GM12878 (cell line): ENCODE measurements at regions not wholly inside any gene's neighbourhood (a gene's known extent, or its start where the extent isn't known, plus 50 kb on each side); places are given as distances from the start of the nearest gene placed in this dataset.

Experiments used
- ATAC-seq: fragments of 200-7000 bp; cut with Tn5 transposase; 3 replicates; pipeline ENCODE4 v1.9.1; 2020; ENCODE audit warnings: mild to moderate bottlenecking, moderate library complexity
- BruUV-seq: library from RNA; stranded (reverse); fragments of 400-500 nt; replicated peaks from 2 replicates; lab custom pipeline; 2021; lab: Mats Ljungman, UMichigan
- CTCF ChIA-PET: fragments of 300-600 bp; sonication (Branson Sonifier 250); formaldehyde crosslinking; extraction: SDS; loops from one replicate; lab custom pipeline; 2021; ENCODE audit warnings: inconsistent platforms; lab: Yijun Ruan, JAX
- POLR2A ChIA-PET: fragments of 350-600 bp; formaldehyde crosslinking; extraction: SDS; loops from one replicate; lab custom pipeline; 2021; ENCODE audit warnings: inconsistent platforms; lab: Charles Lee
- RAD21 ChIA-PET: fragments of 300-600 bp; sonication (Branson Sonifier 250); formaldehyde crosslinking; loops from one replicate; lab custom pipeline; 2023; ENCODE audit warnings: antibody characterized with exemption; ENCODE audit not compliant: unreplicated experiment; lab: Charles Lee
- SMC1A ChIA-PET: fragments of 300-600 bp; sonication (Branson Sonifier 250); formaldehyde crosslinking; loops from one replicate; lab custom pipeline; 2023; ENCODE audit not compliant: unreplicated experiment, uncharacterized antibody; lab: Charles Lee
- DNase-seq: peaks from one replicate; pipeline ENCODE4 v3.0.0-alpha.2; 2011; ENCODE audit warnings: low read depth, low spot score
- FAIRE-seq: peaks from 3 replicates; lab custom pipeline; 2011; peaks lifted over from hg19 to GRCh38; lab: Jason Lieb, UNC
- H2AFZ ChIP-seq: 2 replicates; pipeline ENCODE4 v1.6.0; 2011; ENCODE audit warnings: low read depth, low read length, control low read depth; ENCODE audit not compliant: control insufficient read depth
- H3K27ac ChIP-seq: 2 replicates; pipeline ENCODE4 v1.5.1; 2011; ENCODE audit warnings: control low read depth; ENCODE audit not compliant: control insufficient read depth, insufficient read depth
- H3K27me3 ChIP-seq, 2 experiments: replicated peaks in 1 of 2; 2 replicates each; pipeline versions ENCODE4 v1.6.0 to v1.6.1; 2011; ENCODE audit warnings: low read length in 1 of 2; ENCODE audit not compliant: control insufficient read depth in 2 of 2, insufficient read depth in 2 of 2
- H3K36me3 ChIP-seq, 2 experiments: 2 replicates each; pipeline ENCODE4 v1.5.1; 2011; ENCODE audit warnings: low read length in 1 of 2; ENCODE audit not compliant: control insufficient read depth in 2 of 2, insufficient read depth in 2 of 2
- H3K4me1 ChIP-seq: 2 replicates; pipeline ENCODE4 v1.6.1; 2011; ENCODE audit warnings: mild to moderate bottlenecking, low read length, moderate library complexity, mixed read lengths; ENCODE audit not compliant: control insufficient read depth, insufficient read depth
- H3K4me2 ChIP-seq: 2 replicates; pipeline ENCODE4 v1.6.0; 2011; ENCODE audit warnings: control low read depth; ENCODE audit not compliant: control insufficient read depth, insufficient read depth
- H3K4me3 ChIP-seq: fragments of 200-600 bp; sonication (generic); 2 replicates; pipeline ENCODE4 v1.5.1; 2016
- H3K79me2 ChIP-seq: 2 replicates; pipeline ENCODE4 v1.6.0; 2011; ENCODE audit warnings: low read length; ENCODE audit not compliant: control insufficient read depth, insufficient read depth
- H3K9ac ChIP-seq: 2 replicates; pipeline ENCODE4 v1.8.0; 2011; ENCODE audit warnings: low read length, control low read depth, mixed read lengths; ENCODE audit not compliant: control insufficient read depth, insufficient read depth
- H3K9me3 ChIP-seq: replicated peaks from 3 replicates; pipeline ENCODE4 v1.5.1; 2011; ENCODE audit warnings: mild to moderate bottlenecking, low read length; ENCODE audit not compliant: control insufficient read depth, insufficient read depth
- H4K20me1 ChIP-seq: 2 replicates; pipeline ENCODE4 v1.6.0; 2011; ENCODE audit not compliant: control insufficient read depth, insufficient read depth
- BMI1 ChIP-seq: fragments of 450-650 bp; IDR thresholded peaks from 2 replicates; pipeline ENCODE4 v1.6.1; 2016; ENCODE audit warnings: mild to moderate bottlenecking, moderate library complexity, borderline replicate concordance
- CREM ChIP-seq: IDR thresholded peaks from 2 replicates; pipeline ENCODE4 v1.6.1; 2014; ENCODE audit warnings: antibody characterized with exemption, low read depth
- HDAC2 ChIP-seq: fragments of 200-600 bp; sonication (generic); IDR thresholded peaks from 2 replicates; pipeline ENCODE4 v1.6.1; 2017
- KLF5 ChIP-seq: fragments of 450-650 bp; IDR thresholded peaks from 2 replicates; pipeline ENCODE4 v1.6.1; 2014; ENCODE audit warnings: mild to moderate bottlenecking; ENCODE audit not compliant: partially characterized antibody
- NBN ChIP-seq: fragments of 450-650 bp; IDR thresholded peaks from 2 replicates; pipeline ENCODE4 v1.6.1; 2016
- NFXL1 ChIP-seq: fragments of 450-650 bp; IDR thresholded peaks from 2 replicates; pipeline ENCODE4 v1.6.1; 2017; ENCODE audit warnings: antibody characterized with exemption, mild to moderate bottlenecking, borderline replicate concordance
- POU2F2 ChIP-seq: IDR thresholded peaks from 3 replicates; pipeline ENCODE4 v1.6.1; 2011; ENCODE audit warnings: low read depth, mild to moderate bottlenecking, low read length, borderline replicate concordance
- WGBS: methylation state at CpG from one replicate; pipeline ENCODE4 v1.1.6; 2016; ENCODE audit warnings: low lambda C conversion rate; ENCODE audit not compliant: insufficient replicate concordance, insufficient coverage; ENCODE audit errors: missing lambda C conversion rate; 5-methylcytosine and 5-hydroxymethylcytosine counted together
- in situ Hi-C: fragments of 300-500 bp; cut with MboI; formaldehyde crosslinking; loops from 9 replicates; pipeline ENCODE4 v1.14.3; 2018; ENCODE audit warnings: mixed read lengths
- intact Hi-C: fragments of 100-400 bp; cut with micrococcal nuclease; formaldehyde crosslinking; loops from one replicate; pipeline ENCODE4 v1.14.2; 2022; ENCODE audit not compliant: unreplicated experiment
- TF ChIP-seq, protein P1 (sequence below): IDR thresholded peaks from 2 replicates; pipeline ENCODE4 v1.6.1; 2011; ENCODE audit warnings: borderline replicate concordance, low read depth, mild to moderate bottlenecking, moderate library complexity, mixed read lengths, low read length; ENCODE audit not compliant: insufficient read depth; ENCODE audit errors: extremely low read length
- TF ChIP-seq, protein P2 (sequence below): fragments of 450-650 bp; IDR thresholded peaks from 2 replicates; pipeline ENCODE4 v1.6.1; 2017; ENCODE audit warnings: antibody characterized with exemption, mild to moderate bottlenecking, moderate library complexity
- TF ChIP-seq, protein P3 (sequence below): fragments of 150-350 bp; IDR thresholded peaks from 2 replicates; pipeline ENCODE4 v1.6.1; 2016; ENCODE audit warnings: low read depth, low read length
- TF ChIP-seq, protein P4 (sequence below): fragments of 450-650 bp; IDR thresholded peaks from 2 replicates; pipeline ENCODE4 v1.6.1; 2016; ENCODE audit warnings: mild to moderate bottlenecking, moderate library complexity, borderline replicate concordance

DNA sequence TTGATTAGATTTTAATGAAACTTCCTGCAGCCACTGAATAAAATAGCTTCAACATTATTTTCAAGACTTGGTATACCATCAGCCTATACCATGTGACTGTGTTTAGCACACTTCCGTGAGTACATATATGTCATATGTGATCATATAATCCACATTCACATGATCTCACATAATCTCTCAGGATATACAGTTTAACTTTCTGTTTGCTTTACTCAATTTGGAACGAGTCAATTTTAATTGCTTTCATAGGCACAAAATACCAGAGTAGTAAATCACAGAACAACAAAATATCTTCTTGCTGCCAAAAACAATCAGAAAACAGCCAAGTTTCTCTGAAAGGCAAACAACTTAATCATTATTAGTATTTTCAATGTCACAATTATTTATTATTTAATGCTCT is 731.1 kb upstream of the DIAPH2 start:
- Histone ChIP-seq H3K4me1 (no peaks in the 10 kb centered on the region), H3K9ac (no peak overlapping the region), H4K20me1 (no peaks in the 10 kb centered on the region), H3K4me2 (no peak overlapping the region), H2AFZ (no peak overlapping the region), H3K27ac (no peak overlapping the region), H3K79me2 (no peaks in the 10 kb centered on the region), H3K9me3 (no peaks in the 10 kb centered on the region), H3K27me3 (no peaks in the 10 kb centered on the region), H3K4me3 (no peak overlapping the region), H3K36me3 (no peaks in the 10 kb centered on the region)
- TF ChIP-seq, protein P1, sequence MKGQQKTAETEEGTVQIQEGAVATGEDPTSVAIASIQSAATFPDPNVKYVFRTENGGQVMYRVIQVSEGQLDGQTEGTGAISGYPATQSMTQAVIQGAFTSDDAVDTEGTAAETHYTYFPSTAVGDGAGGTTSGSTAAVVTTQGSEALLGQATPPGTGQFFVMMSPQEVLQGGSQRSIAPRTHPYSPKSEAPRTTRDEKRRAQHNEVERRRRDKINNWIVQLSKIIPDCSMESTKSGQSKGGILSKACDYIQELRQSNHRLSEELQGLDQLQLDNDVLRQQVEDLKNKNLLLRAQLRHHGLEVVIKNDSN, result no peak
- TF ChIP-seq, protein P2, sequence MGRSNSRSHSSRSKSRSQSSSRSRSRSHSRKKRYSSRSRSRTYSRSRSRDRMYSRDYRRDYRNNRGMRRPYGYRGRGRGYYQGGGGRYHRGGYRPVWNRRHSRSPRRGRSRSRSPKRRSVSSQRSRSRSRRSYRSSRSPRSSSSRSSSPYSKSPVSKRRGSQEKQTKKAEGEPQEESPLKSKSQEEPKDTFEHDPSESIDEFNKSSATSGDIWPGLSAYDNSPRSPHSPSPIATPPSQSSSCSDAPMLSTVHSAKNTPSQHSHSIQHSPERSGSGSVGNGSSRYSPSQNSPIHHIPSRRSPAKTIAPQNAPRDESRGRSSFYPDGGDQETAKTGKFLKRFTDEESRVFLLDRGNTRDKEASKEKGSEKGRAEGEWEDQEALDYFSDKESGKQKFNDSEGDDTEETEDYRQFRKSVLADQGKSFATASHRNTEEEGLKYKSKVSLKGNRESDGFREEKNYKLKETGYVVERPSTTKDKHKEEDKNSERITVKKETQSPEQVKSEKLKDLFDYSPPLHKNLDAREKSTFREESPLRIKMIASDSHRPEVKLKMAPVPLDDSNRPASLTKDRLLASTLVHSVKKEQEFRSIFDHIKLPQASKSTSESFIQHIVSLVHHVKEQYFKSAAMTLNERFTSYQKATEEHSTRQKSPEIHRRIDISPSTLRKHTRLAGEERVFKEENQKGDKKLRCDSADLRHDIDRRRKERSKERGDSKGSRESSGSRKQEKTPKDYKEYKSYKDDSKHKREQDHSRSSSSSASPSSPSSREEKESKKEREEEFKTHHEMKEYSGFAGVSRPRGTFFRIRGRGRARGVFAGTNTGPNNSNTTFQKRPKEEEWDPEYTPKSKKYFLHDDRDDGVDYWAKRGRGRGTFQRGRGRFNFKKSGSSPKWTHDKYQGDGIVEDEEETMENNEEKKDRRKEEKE, result no peak
- TF ChIP-seq NFXL1 (no peak), HDAC2 (no peak), POU2F2 (no peak), KLF5 (no peak), CREM (no peak), BMI1 (no peak), NBN (no peak)
- TF ChIP-seq, protein P3, sequence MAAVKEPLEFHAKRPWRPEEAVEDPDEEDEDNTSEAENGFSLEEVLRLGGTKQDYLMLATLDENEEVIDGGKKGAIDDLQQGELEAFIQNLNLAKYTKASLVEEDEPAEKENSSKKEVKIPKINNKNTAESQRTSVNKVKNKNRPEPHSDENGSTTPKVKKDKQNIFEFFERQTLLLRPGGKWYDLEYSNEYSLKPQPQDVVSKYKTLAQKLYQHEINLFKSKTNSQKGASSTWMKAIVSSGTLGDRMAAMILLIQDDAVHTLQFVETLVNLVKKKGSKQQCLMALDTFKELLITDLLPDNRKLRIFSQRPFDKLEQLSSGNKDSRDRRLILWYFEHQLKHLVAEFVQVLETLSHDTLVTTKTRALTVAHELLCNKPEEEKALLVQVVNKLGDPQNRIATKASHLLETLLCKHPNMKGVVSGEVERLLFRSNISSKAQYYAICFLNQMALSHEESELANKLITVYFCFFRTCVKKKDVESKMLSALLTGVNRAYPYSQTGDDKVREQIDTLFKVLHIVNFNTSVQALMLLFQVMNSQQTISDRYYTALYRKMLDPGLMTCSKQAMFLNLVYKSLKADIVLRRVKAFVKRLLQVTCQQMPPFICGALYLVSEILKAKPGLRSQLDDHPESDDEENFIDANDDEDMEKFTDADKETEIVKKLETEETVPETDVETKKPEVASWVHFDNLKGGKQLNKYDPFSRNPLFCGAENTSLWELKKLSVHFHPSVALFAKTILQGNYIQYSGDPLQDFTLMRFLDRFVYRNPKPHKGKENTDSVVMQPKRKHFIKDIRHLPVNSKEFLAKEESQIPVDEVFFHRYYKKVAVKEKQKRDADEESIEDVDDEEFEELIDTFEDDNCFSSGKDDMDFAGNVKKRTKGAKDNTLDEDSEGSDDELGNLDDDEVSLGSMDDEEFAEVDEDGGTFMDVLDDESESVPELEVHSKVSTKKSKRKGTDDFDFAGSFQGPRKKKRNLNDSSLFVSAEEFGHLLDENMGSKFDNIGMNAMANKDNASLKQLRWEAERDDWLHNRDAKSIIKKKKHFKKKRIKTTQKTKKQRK, result no peak
- TF ChIP-seq, protein P4, sequence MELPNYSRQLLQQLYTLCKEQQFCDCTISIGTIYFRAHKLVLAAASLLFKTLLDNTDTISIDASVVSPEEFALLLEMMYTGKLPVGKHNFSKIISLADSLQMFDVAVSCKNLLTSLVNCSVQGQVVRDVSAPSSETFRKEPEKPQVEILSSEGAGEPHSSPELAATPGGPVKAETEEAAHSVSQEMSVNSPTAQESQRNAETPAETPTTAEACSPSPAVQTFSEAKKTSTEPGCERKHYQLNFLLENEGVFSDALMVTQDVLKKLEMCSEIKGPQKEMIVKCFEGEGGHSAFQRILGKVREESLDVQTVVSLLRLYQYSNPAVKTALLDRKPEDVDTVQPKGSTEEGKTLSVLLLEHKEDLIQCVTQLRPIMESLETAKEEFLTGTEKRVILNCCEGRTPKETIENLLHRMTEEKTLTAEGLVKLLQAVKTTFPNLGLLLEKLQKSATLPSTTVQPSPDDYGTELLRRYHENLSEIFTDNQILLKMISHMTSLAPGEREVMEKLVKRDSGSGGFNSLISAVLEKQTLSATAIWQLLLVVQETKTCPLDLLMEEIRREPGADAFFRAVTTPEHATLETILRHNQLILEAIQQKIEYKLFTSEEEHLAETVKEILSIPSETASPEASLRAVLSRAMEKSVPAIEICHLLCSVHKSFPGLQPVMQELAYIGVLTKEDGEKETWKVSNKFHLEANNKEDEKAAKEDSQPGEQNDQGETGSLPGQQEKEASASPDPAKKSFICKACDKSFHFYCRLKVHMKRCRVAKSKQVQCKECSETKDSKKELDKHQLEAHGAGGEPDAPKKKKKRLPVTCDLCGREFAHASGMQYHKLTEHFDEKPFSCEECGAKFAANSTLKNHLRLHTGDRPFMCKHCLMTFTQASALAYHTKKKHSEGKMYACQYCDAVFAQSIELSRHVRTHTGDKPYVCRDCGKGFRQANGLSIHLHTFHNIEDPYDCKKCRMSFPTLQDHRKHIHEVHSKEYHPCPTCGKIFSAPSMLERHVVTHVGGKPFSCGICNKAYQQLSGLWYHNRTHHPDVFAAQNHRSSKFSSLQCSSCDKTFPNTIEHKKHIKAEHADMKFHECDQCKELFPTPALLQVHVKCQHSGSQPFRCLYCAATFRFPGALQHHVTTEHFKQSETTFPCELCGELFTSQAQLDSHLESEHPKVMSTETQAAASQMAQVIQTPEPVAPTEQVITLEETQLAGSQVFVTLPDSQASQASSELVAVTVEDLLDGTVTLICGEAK, result no peak
- ChIA-PET RAD21 (no interaction called here), POLR2A (no interaction called here), SMC1A (no interaction called here), CTCF (no interaction called here)
- intact Hi-C loops (no loop called here), in situ Hi-C loops (no loop called here)
- DNase-seq, result no peak
- no TSS peak for BruUV-seq
- no peak for FAIRE-seq
- WGBS, result 44% methylated on average over 2 of the region's 2 CpGs
- ATAC-seq, result no peak
